ENCODE measurements at regions not wholly inside any gene's neighbourhood (a gene's known extent, or its start where the extent isn't known, plus 50 kb on each side); places are given as distances from the start of the nearest gene placed in this dataset.

GRCh38 chr4:111027526-111027925, 404.6 kb upstream of the PITX2 start:
- DNase-seq (ENCODE audit: low spot score) = no peak
- WGBS = 39% methylated on average over 1 of the region's 1 CpG

GRCh38 chr4:111028795-111029194, 405.9 kb upstream of the PITX2 start:
- no peak overlapping the region for H3K9ac ChIP-seq (ENCODE audit: low read depth in 1 of 2, low read length in 2 of 2)
- TF ChIP-seq HNF4A (conservative IDR thresholded peaks at IDR 0.05) (no peak), HNF4G (IDR thresholded peaks at IDR 0.05) (no peak), TAF1 (conservative IDR thresholded peaks at IDR 0.05) (no peak), GABPA (IDR thresholded peaks at IDR 0.05 in 1 of 2, conservative IDR thresholded peaks at IDR 0.05 in 1 of 2) (no peak)
- no peak overlapping the region for H3K27ac ChIP-seq (ENCODE audit: low read depth in 1 of 2, low read length in 2 of 2)
- no peak for DNase-seq (ENCODE audit: low spot score)
- 64% methylated on average over 1 of the region's 1 CpG for WGBS
- no peaks in the 10 kb centered on the region for H3K36me3 ChIP-seq (ENCODE audit: control insufficient read depth in 4 of 4, insufficient read depth in 3 of 4, low read depth in 1 of 4, low read length in 3 of 4)
- no peak overlapping the region for H3K4me3 ChIP-seq (ENCODE audit: low read depth in 1 of 3, low read length in 3 of 3)
- H3K4me1 ChIP-seq (ENCODE audit: control insufficient read depth in 4 of 4, insufficient read depth in 4 of 4, low read length in 3 of 4) = no peaks in the 10 kb centered on the region
- H3K27me3 ChIP-seq (ENCODE audit: control insufficient read depth in 4 of 4, insufficient read depth in 4 of 4, low read length in 3 of 4) = no peaks in the 10 kb centered on the region
- H3K9me3 ChIP-seq (ENCODE audit: control insufficient read depth in 4 of 4, low read length in 3 of 4) = no peaks in the 10 kb centered on the region

More at GRCh38 chr4:111027526-111027925, 404.6 kb upstream of the PITX2 start:
- H3K27me3 ChIP-seq (ENCODE audit: control insufficient read depth in 4 of 4, insufficient read depth in 4 of 4, low read length in 3 of 4) = no peaks in the 10 kb centered on the region
- H3K4me3 ChIP-seq (ENCODE audit: low read depth in 1 of 3, low read length in 3 of 3) = no peak overlapping the region
- H3K9ac ChIP-seq (ENCODE audit: low read depth in 1 of 2, low read length in 2 of 2) = no peak overlapping the region
- no peak overlapping the region for H3K27ac ChIP-seq (ENCODE audit: low read depth in 1 of 2, low read length in 2 of 2)
- no peak for TF ChIP-seq YY1 (IDR thresholded peaks at IDR 0.05)
- TF ChIP-seq HNF4G (IDR thresholded peaks at IDR 0.05) = no peak
- no peak for TF ChIP-seq RXRA (IDR thresholded peaks at IDR 0.05)
- no peak for TF ChIP-seq NR2F2 (IDR thresholded peaks at IDR 0.05)
- TF ChIP-seq, protein P1, sequence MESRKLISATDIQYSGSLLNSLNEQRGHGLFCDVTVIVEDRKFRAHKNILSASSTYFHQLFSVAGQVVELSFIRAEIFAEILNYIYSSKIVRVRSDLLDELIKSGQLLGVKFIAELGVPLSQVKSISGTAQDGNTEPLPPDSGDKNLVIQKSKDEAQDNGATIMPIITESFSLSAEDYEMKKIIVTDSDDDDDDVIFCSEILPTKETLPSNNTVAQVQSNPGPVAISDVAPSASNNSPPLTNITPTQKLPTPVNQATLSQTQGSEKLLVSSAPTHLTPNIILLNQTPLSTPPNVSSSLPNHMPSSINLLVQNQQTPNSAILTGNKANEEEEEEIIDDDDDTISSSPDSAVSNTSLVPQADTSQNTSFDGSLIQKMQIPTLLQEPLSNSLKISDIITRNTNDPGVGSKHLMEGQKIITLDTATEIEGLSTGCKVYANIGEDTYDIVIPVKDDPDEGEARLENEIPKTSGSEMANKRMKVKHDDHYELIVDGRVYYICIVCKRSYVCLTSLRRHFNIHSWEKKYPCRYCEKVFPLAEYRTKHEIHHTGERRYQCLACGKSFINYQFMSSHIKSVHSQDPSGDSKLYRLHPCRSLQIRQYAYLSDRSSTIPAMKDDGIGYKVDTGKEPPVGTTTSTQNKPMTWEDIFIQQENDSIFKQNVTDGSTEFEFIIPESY (IDR thresholded peaks at IDR 0.05) = no peak
- no peak for TF ChIP-seq SP1 (IDR thresholded peaks at IDR 0.05)
- TF ChIP-seq HNF4A (conservative IDR thresholded peaks at IDR 0.05) = no peak
- TF ChIP-seq, protein P2, sequence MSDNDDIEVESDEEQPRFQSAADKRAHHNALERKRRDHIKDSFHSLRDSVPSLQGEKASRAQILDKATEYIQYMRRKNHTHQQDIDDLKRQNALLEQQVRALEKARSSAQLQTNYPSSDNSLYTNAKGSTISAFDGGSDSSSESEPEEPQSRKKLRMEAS (IDR thresholded peaks at IDR 0.05) = no peak
- no peak for TF ChIP-seq JUND (IDR thresholded peaks at IDR 0.05)
- no peak for TF ChIP-seq FOXA1 (IDR thresholded peaks at IDR 0.05)
- TF ChIP-seq FOXA2 (IDR thresholded peaks at IDR 0.05) = no peak
- no peaks in the 10 kb centered on the region for H3K9me3 ChIP-seq (ENCODE audit: control insufficient read depth in 4 of 4, low read length in 3 of 4)
- no peaks in the 10 kb centered on the region for H3K4me1 ChIP-seq (ENCODE audit: control insufficient read depth in 4 of 4, insufficient read depth in 4 of 4, low read length in 3 of 4)
- no peaks in the 10 kb centered on the region for H3K36me3 ChIP-seq (ENCODE audit: control insufficient read depth in 4 of 4, insufficient read depth in 3 of 4, low read depth in 1 of 4, low read length in 3 of 4)

DNA sequence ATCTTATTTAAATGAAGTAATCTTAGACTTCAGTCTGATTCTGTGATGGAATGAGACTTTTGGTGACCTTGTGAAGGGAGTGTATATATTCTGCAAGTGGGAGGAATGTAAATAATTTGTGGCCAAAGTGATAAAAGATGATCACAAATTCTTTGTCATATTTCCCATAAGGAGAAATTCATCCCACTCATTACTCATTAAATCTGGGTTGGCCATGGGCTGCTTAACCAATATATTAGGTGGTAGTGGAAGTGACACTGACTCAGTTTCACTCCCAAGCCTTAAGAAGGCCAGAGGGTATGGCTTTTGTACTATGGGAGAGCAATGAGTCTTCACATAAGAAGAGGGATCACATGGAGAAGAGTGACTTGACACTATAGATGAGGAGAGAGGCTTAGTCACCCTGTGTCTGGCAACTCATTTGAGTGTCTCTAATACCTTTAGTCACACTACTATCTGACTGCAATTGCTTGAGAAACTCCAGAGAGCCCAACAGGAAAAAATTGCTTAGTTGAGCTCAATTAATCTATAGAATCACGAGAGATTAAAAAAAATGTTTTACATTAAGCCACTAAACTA, 408.2 kb upstream of the PITX2 start:
- no peak overlapping the region for H3K27ac ChIP-seq (ENCODE audit: low read depth in 1 of 2, low read length in 2 of 2)
- no peaks in the 10 kb centered on the region for H3K9me3 ChIP-seq (ENCODE audit: control insufficient read depth in 4 of 4, low read length in 3 of 4)
- WGBS = 32% methylated on average over 1 of the region's 1 CpG
- H3K36me3 ChIP-seq (ENCODE audit: control insufficient read depth in 4 of 4, insufficient read depth in 3 of 4, low read depth in 1 of 4, low read length in 3 of 4) = no peaks in the 10 kb centered on the region
- DNase-seq (ENCODE audit: low spot score) = no peak
- H3K27me3 ChIP-seq (ENCODE audit: control insufficient read depth in 4 of 4, insufficient read depth in 4 of 4, low read length in 3 of 4) = no peaks in the 10 kb centered on the region
- H3K4me3 ChIP-seq (ENCODE audit: low read depth in 1 of 3, low read length in 3 of 3) = no peak overlapping the region
- H3K4me1 ChIP-seq (ENCODE audit: control insufficient read depth in 4 of 4, insufficient read depth in 4 of 4, low read length in 3 of 4) = no peaks in the 10 kb centered on the region
- no peak overlapping the region for H3K9ac ChIP-seq (ENCODE audit: low read depth in 1 of 2, low read length in 2 of 2)
- TF ChIP-seq RXRA (IDR thresholded peaks at IDR 0.05) (no peak), YY1 (IDR thresholded peaks at IDR 0.05) (no peak), FOXA2 (IDR thresholded peaks at IDR 0.05) (no peak), FOXA1 (IDR thresholded peaks at IDR 0.05) (no peak), HNF4G (IDR thresholded peaks at IDR 0.05) (no peak), NR2F2 (IDR thresholded peaks at IDR 0.05) (no peak), TAF1 (conservative IDR thresholded peaks at IDR 0.05) (no peak), HNF4A (conservative IDR thresholded peaks at IDR 0.05) (no peak), RAD21 (IDR thresholded peaks at IDR 0.05) (no peak), SP1 (IDR thresholded peaks at IDR 0.05) (no peak), GABPA (IDR thresholded peaks at IDR 0.05 in 1 of 2, conservative IDR thresholded peaks at IDR 0.05 in 1 of 2) (no peak)
- TF ChIP-seq, protein P3, sequence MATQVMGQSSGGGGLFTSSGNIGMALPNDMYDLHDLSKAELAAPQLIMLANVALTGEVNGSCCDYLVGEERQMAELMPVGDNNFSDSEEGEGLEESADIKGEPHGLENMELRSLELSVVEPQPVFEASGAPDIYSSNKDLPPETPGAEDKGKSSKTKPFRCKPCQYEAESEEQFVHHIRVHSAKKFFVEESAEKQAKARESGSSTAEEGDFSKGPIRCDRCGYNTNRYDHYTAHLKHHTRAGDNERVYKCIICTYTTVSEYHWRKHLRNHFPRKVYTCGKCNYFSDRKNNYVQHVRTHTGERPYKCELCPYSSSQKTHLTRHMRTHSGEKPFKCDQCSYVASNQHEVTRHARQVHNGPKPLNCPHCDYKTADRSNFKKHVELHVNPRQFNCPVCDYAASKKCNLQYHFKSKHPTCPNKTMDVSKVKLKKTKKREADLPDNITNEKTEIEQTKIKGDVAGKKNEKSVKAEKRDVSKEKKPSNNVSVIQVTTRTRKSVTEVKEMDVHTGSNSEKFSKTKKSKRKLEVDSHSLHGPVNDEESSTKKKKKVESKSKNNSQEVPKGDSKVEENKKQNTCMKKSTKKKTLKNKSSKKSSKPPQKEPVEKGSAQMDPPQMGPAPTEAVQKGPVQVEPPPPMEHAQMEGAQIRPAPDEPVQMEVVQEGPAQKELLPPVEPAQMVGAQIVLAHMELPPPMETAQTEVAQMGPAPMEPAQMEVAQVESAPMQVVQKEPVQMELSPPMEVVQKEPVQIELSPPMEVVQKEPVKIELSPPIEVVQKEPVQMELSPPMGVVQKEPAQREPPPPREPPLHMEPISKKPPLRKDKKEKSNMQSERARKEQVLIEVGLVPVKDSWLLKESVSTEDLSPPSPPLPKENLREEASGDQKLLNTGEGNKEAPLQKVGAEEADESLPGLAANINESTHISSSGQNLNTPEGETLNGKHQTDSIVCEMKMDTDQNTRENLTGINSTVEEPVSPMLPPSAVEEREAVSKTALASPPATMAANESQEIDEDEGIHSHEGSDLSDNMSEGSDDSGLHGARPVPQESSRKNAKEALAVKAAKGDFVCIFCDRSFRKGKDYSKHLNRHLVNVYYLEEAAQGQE (IDR thresholded peaks at IDR 0.05) = no peak
- TF ChIP-seq, protein P4, sequence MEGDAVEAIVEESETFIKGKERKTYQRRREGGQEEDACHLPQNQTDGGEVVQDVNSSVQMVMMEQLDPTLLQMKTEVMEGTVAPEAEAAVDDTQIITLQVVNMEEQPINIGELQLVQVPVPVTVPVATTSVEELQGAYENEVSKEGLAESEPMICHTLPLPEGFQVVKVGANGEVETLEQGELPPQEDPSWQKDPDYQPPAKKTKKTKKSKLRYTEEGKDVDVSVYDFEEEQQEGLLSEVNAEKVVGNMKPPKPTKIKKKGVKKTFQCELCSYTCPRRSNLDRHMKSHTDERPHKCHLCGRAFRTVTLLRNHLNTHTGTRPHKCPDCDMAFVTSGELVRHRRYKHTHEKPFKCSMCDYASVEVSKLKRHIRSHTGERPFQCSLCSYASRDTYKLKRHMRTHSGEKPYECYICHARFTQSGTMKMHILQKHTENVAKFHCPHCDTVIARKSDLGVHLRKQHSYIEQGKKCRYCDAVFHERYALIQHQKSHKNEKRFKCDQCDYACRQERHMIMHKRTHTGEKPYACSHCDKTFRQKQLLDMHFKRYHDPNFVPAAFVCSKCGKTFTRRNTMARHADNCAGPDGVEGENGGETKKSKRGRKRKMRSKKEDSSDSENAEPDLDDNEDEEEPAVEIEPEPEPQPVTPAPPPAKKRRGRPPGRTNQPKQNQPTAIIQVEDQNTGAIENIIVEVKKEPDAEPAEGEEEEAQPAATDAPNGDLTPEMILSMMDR (IDR thresholded peaks at IDR 0.05; ENCODE audit: low read depth, low read length, missing input control) = no peak
- TF ChIP-seq, protein P5, sequence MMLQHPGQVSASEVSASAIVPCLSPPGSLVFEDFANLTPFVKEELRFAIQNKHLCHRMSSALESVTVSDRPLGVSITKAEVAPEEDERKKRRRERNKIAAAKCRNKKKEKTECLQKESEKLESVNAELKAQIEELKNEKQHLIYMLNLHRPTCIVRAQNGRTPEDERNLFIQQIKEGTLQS (IDR thresholded peaks at IDR 0.05) = no peak
- TF ChIP-seq, protein P2 (IDR thresholded peaks at IDR 0.05) = no peak

Measured in liver (tissue), 8 donors.